Activated B cell treated with CpG ODN at 0.5 μM for 24 hours (primary cell): ENCODE measurements at regions not wholly inside any gene's neighbourhood (a gene's known extent, or its start where the extent isn't known, plus 50 kb on each side); places are given as distances from the start of the nearest gene placed in this dataset.

Experiments
- ATAC-seq: fragments of 200-7000 bp; cut with Tn5 transposase; one replicate; pipeline ENCODE4 v1.10.0; 2021; ENCODE audit warnings: low read depth, mild to moderate bottlenecking, moderate library complexity
- CTCF ChIA-PET: fragments of 350-600 bp; sonication (Branson Sonifier 250); formaldehyde crosslinking; loops from one replicate; lab custom pipeline; 2021; ENCODE audit warnings: antibody characterized with exemption; lab: Charles Lee
- POLR2A ChIA-PET: fragments of 350-600 bp; sonication (Branson Sonifier 250); formaldehyde crosslinking; loops from one replicate; lab custom pipeline; 2021; ENCODE audit warnings: antibody characterized with exemption; lab: Charles Lee
- DNase-seq: peaks from one replicate; pipeline ENCODE4 v3.0.0; 2022
- H3K27ac Mint-ChIP-seq: one replicate; pipeline ENCODE4 v1.8.0; 2020; ENCODE audit warnings: mixed read lengths
- H3K27me3 Mint-ChIP-seq: one replicate; pipeline ENCODE4 v1.8.0; 2021; ENCODE audit warnings: mixed read lengths
- H3K36me3 Mint-ChIP-seq: one replicate; pipeline ENCODE4 v1.8.0; 2021; ENCODE audit warnings: low read depth, mixed read lengths
- H3K4me1 Mint-ChIP-seq: one replicate; pipeline ENCODE4 v1.8.0; 2021; ENCODE audit warnings: mixed read lengths
- H3K4me3 Mint-ChIP-seq: one replicate; pipeline ENCODE4 v1.8.0; 2020; ENCODE audit warnings: mild to moderate bottlenecking, mixed read lengths
- H3K9me3 Mint-ChIP-seq: one replicate; pipeline ENCODE4 v1.8.0; 2020; ENCODE audit warnings: mixed read lengths
- intact Hi-C: fragments of 100-400 bp; cut with micrococcal nuclease; formaldehyde crosslinking; loops from one replicate; pipeline ENCODE4 v1.15.1; 2024
- TF ChIP-seq, protein P1 (sequence below): fragments of 200-600 bp; IDR thresholded peaks from one replicate; pipeline ENCODE4 v1.8.0; 2022; ENCODE audit warnings: antibody characterized with exemption, mild to moderate bottlenecking

DNA sequence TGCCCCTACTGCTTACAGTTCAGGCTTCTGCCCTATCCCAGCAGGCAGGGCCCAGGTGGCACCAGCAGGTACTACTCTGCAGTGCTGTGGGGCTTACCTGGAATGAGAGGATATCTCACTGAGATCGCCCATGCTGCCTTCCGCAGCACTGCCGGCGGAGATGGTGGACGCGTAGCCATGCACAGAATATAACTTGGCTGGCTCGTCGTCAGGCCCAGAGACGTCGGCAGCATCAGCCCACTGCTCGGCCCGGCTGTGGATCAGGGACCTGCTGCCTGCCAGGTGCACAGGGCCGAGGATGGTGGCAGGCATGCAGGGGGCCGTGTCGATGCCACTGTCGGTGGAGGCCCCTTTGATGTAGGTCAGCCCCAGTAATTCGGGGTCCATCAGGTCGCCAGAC, 190.9 kb downstream of the SIPA1L2 start:
- POLR2A ChIA-PET, result no interaction called here
- CTCF ChIA-PET, result no interaction called here
- no peak overlapping the region for H3K27ac Mint-ChIP-seq
- H3K36me3 Mint-ChIP-seq, result no peaks in the 10 kb centered on the region
- TF ChIP-seq, protein P1, sequence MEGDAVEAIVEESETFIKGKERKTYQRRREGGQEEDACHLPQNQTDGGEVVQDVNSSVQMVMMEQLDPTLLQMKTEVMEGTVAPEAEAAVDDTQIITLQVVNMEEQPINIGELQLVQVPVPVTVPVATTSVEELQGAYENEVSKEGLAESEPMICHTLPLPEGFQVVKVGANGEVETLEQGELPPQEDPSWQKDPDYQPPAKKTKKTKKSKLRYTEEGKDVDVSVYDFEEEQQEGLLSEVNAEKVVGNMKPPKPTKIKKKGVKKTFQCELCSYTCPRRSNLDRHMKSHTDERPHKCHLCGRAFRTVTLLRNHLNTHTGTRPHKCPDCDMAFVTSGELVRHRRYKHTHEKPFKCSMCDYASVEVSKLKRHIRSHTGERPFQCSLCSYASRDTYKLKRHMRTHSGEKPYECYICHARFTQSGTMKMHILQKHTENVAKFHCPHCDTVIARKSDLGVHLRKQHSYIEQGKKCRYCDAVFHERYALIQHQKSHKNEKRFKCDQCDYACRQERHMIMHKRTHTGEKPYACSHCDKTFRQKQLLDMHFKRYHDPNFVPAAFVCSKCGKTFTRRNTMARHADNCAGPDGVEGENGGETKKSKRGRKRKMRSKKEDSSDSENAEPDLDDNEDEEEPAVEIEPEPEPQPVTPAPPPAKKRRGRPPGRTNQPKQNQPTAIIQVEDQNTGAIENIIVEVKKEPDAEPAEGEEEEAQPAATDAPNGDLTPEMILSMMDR, result no peak
- no peaks in the 10 kb centered on the region for H3K27me3 Mint-ChIP-seq
- ATAC-seq (no peak), DNase-seq (no peak)
- intact Hi-C loops, result no loop called here
- no peaks in the 10 kb centered on the region for H3K9me3 Mint-ChIP-seq
- H3K4me3 Mint-ChIP-seq, result no peak overlapping the region
- H3K4me1 Mint-ChIP-seq, result no peaks in the 10 kb centered on the region

DNA sequence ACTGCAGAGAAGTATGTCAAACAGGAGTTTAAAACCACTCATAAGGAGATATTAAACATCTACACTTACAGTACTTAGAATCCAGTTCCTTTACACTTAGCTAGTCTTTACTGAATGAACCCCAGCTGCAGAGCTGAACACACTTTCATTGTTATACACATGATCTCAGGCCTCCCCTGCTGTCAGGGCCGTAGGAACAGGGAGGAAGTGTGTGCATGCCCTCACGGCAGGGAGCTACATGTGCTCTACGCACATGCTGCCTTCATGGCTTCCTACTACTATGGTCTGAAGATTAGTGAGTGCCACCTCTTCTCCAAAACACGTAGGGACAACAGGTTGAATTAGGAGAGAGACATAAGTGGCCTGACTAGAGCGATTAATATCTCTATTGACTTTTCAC, 191.5 kb downstream of the SIPA1L2 start:
- no peak for ATAC-seq

DNA sequence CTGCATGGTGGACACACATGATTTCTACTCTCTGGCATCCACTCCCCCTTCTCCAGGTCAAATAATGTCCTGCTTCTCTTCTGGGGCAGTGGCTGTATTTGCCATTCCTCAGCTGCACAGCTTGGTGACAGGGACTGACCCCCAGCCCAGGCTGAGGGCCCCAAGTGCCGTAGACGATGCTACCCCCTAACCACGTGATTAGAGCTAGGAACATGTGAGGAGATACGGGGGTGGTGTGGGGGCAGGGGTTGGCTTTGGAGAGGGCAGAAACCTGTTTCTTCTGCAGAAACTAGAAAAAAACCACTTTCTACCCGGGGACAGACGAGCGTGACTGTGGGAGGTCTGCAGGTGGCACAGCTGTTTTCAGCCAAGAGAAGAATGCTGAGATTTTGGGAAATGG, 192.4 kb downstream of the SIPA1L2 start:
- POLR2A ChIA-PET, result no interaction called here
- CTCF ChIA-PET, result no interaction called here
- H3K4me3 Mint-ChIP-seq, result no peak overlapping the region
- H3K27me3 Mint-ChIP-seq, result no peaks in the 10 kb centered on the region
- ATAC-seq (no peak), DNase-seq (no peak)
- TF ChIP-seq, protein P1, result no peak
- no peaks in the 10 kb centered on the region for H3K4me1 Mint-ChIP-seq
- intact Hi-C loops, result no loop called here
- no peak overlapping the region for H3K27ac Mint-ChIP-seq
- no peaks in the 10 kb centered on the region for H3K9me3 Mint-ChIP-seq
- H3K36me3 Mint-ChIP-seq, result no peaks in the 10 kb centered on the region

More for the DNA sequence above, 191.5 kb downstream of the SIPA1L2 start:
- intact Hi-C loops, result no loop called here
- DNase-seq, result no peak
- Mint-ChIP-seq H3K27me3 (no peaks in the 10 kb centered on the region), H3K27ac (no peak overlapping the region), H3K4me1 (no peaks in the 10 kb centered on the region), H3K4me3 (no peak overlapping the region), H3K36me3 (no peaks in the 10 kb centered on the region), H3K9me3 (no peaks in the 10 kb centered on the region)
- CTCF ChIA-PET, result no interaction called here
- POLR2A ChIA-PET, result no interaction called here
- TF ChIP-seq, protein P1, result no peak

DNA sequence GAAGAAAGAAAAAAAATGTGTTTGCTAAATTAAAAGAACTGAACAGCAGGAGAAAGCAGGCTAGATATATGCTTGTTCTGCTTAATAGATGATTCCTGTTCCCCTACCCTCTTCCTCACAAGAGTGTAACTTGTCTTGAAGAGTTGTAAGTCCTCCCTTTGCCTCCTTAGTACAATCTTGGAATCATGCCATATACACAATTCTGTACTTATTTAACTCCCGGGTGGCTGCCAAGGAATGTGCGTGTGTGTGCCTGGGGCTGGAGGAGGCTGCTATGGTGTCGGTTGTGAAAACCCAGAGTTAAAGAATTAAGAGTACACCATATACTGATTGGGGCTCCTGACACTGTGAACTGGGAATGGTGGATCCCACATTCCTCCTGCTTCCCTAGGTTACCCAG, 194.2 kb downstream of the SIPA1L2 start:
- ChIA-PET CTCF (no interaction called here), POLR2A (no interaction called here)
- Mint-ChIP-seq H3K27me3 (no peaks in the 10 kb centered on the region), H3K27ac (no peak overlapping the region), H3K4me1 (no peaks in the 10 kb centered on the region), H3K9me3 (no peaks in the 10 kb centered on the region), H3K4me3 (no peak overlapping the region), H3K36me3 (no peaks in the 10 kb centered on the region)
- intact Hi-C loops, result no loop called here
- DNase-seq (no peak), ATAC-seq (no peak)
- TF ChIP-seq, protein P1, result no peak

DNA sequence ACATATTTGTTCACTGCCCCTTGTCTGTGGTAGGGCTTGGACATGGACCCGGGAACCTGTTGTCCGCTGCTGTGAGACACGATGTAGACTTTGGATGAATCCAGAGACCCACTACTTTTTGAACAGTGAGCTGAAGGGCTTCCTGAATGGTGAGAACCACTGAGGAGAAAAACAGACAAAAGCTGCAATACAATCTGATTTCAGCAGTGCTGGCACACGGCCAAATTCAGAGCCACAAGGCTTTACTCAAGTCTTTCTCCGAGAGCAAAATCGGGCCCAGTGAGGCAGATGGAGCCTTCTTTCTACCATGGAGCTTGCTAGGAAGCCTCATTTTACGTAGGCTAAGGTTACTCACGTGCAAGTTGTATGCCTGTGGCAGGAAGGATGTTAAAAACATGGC, 197.6 kb downstream of the SIPA1L2 start:
- H3K4me1 Mint-ChIP-seq, result no peaks in the 10 kb centered on the region
- ATAC-seq, result no peak

More for the DNA sequence above, 197.6 kb downstream of the SIPA1L2 start:
- no peaks in the 10 kb centered on the region for H3K9me3 Mint-ChIP-seq
- intact Hi-C loops, result no loop called here
- no peak for DNase-seq
- no peaks in the 10 kb centered on the region for H3K27me3 Mint-ChIP-seq
- no peaks in the 10 kb centered on the region for H3K36me3 Mint-ChIP-seq
- no peak overlapping the region for H3K27ac Mint-ChIP-seq
- POLR2A ChIA-PET, result no interaction called here
- CTCF ChIA-PET, result no interaction called here
- TF ChIP-seq, protein P1, result no peak
- no peak overlapping the region for H3K4me3 Mint-ChIP-seq
